Gastroesophageal sphincter (tissue), 3 donors: ENCODE measurements at regions not wholly inside any gene's neighbourhood (a gene's known extent, or its start where the extent isn't known, plus 50 kb on each side); places are given as distances from the start of the nearest gene placed in this dataset.

Source experiments
- CTCF ChIP-seq, 4 experiments: fragments of 200-600 bp in 2 of 4; fragments of 450-650 bp in 2 of 4; sonication (generic) in 1 of 4; IDR thresholded peaks; one replicate each; pipeline ENCODE4 v1.5.1; 2017 to 2019; ENCODE audit warnings: antibody characterized with exemption in 4 of 4, mild to moderate bottlenecking in 2 of 4, moderate library complexity in 2 of 4
- POLR2A ChIP-seq, 2 donors: fragments of 450-650 bp; IDR thresholded peaks; one replicate each; pipeline ENCODE4 v1.6.1; 2017; ENCODE audit warnings: antibody characterized with exemption in 2 of 2, mild to moderate bottlenecking in 2 of 2, moderate library complexity in 1 of 2
- POLR2AphosphoS5 ChIP-seq: sonication (generic); formaldehyde crosslinking; IDR thresholded peaks from one replicate; pipeline ENCODE4 v1.6.1; 2017; ENCODE audit warnings: antibody characterized with exemption

GRCh38 chr5:155838394-155838793, 488.6 kb upstream of the SGCD start:
- no peak for TF ChIP-seq CTCF (IDR thresholded peaks at IDR 0.05)
- TF ChIP-seq POLR2A (IDR thresholded peaks at IDR 0.05) = no peak
- no peak for TF ChIP-seq POLR2AphosphoS5
